ENCODE measurements at regions not wholly inside any gene's neighbourhood (a gene's known extent, or its start where the extent isn't known, plus 50 kb on each side); places are given as distances from the start of the nearest gene placed in this dataset.

GRCh38 chr5:111953351-111954127, 196.5 kb upstream of the NREP start:
- TF ChIP-seq, protein P1, sequence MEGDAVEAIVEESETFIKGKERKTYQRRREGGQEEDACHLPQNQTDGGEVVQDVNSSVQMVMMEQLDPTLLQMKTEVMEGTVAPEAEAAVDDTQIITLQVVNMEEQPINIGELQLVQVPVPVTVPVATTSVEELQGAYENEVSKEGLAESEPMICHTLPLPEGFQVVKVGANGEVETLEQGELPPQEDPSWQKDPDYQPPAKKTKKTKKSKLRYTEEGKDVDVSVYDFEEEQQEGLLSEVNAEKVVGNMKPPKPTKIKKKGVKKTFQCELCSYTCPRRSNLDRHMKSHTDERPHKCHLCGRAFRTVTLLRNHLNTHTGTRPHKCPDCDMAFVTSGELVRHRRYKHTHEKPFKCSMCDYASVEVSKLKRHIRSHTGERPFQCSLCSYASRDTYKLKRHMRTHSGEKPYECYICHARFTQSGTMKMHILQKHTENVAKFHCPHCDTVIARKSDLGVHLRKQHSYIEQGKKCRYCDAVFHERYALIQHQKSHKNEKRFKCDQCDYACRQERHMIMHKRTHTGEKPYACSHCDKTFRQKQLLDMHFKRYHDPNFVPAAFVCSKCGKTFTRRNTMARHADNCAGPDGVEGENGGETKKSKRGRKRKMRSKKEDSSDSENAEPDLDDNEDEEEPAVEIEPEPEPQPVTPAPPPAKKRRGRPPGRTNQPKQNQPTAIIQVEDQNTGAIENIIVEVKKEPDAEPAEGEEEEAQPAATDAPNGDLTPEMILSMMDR (IDR thresholded peaks at IDR 0.05; ENCODE audit: low read depth, low read length, missing control alignments): no peak
- DNase-seq (ENCODE audit: extremely low read depth, low read depth): no peak

DNA sequence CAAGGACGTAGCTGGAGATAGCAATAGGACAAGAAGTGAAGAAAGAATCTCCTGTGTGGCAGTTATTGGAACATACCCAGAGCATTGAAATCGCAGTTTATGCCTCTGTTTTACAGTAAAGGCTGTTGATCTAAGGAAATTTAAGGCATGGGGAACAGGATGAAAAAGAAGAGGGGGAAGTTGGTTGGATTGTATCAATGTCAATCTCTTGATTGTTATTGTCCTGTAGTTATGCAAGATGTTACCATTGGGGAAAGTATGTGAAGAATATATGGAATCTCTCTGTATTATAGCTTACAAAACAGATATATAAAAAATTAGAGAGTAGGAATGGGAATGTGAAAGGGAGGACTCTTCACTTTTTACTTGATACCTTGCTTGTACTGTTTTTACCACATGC, 195.6 kb upstream of the NREP start:
- no peak overlapping the region for H3K4me3 ChIP-seq (replicated peaks; ENCODE audit: low read depth, low read length)
- TF ChIP-seq, protein P1 (IDR thresholded peaks at IDR 0.05; ENCODE audit: low read depth, low read length, missing control alignments): no peak
- no peak for DNase-seq (ENCODE audit: extremely low read depth, low read depth)

More at GRCh38 chr5:111953351-111954127, 196.5 kb upstream of the NREP start:
- H3K4me3 ChIP-seq (replicated peaks; ENCODE audit: low read depth, low read length): no peak overlapping the region

DNA sequence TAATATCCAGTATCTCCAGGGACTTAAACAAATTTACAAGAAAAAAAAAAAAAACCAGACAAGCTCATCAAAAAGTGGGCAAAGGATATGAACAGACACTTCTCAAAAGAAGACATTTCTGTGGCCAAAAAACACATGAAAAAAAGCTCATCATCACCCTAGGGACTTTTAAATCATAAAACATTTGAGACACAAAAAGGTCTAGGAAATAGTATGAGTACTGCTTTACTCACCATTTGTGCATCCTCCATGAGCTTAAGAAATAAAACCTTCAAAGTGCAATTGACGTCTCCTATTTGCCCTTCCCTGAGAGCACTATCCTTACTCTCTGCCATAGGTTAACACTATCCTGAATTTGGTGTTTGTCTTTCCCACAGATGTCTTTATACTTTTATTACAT, 193.7 kb upstream of the NREP start:
- DNase-seq (ENCODE audit: extremely low read depth, low read depth): no peak

GRCh38 chr5:111948092-111948841, 191.3 kb upstream of the NREP start:
- H3K4me3 ChIP-seq (replicated peaks; ENCODE audit: low read depth, low read length): no peak overlapping the region
- TF ChIP-seq, protein P1 (IDR thresholded peaks at IDR 0.05; ENCODE audit: low read depth, low read length, missing control alignments): no peak
- peak; percentile 84 for DNase-seq (ENCODE audit: extremely low read depth, low read depth)

More for the DNA sequence above, 193.7 kb upstream of the NREP start:
- no peak overlapping the region for H3K4me3 ChIP-seq (replicated peaks; ENCODE audit: low read depth, low read length)
- TF ChIP-seq, protein P1 (IDR thresholded peaks at IDR 0.05; ENCODE audit: low read depth, low read length, missing control alignments): no peak

DNA sequence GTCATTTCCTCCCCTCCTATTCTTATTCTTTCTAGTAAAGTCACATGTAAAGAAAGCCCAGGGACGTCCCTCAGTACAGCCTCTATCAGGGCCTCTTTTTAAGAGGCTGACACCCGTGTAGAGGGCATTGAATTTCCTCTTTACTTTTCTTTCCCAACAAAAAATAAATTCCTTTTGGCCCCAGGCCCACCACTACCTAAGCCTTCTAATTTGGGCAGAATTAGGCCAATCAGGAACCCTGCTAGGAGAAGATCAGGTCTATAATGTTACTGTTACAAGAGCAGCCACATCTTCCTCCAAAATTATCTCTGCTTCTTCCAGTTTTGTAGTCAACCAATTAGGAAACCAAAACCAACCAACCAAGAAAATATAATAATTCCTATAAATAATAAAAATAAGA, 189.6 kb upstream of the NREP start:
- TF ChIP-seq, protein P1 (IDR thresholded peaks at IDR 0.05; ENCODE audit: low read depth, low read length, missing control alignments): no peak
- DNase-seq (ENCODE audit: extremely low read depth, low read depth): no peak

GRCh38 chr5:111945535-111945934, 188.5 kb upstream of the NREP start:
- TF ChIP-seq, protein P1 (IDR thresholded peaks at IDR 0.05; ENCODE audit: low read depth, low read length, missing control alignments): no peak
- no peak overlapping the region for H3K4me3 ChIP-seq (replicated peaks; ENCODE audit: low read depth, low read length)
- no peak for DNase-seq (ENCODE audit: extremely low read depth, low read depth)

More for the DNA sequence above, 189.6 kb upstream of the NREP start:
- H3K4me3 ChIP-seq (replicated peaks; ENCODE audit: low read depth, low read length): no peak overlapping the region

All from HFF-Myc (cell line).